ENCODE measurements at regions not wholly inside any gene's neighbourhood (a gene's known extent, or its start where the extent isn't known, plus 50 kb on each side); places are given as distances from the start of the nearest gene placed in this dataset.
"Not testable (repeated sequence)": the region's sequence is repeated elsewhere in the genome, so short reads cannot be mapped to it uniquely, and the experiment has no call there.

- Histone ChIP-seq H3K27ac (no peak overlapping the region), H3K4me3 (no peak overlapping the region), H3K4me1 (no peaks in the 10 kb centered on the region), H3K9me3 (peaks cover 0 to 15% (median 0%) of the 10 kb centered on the region in 12 donors), H3K27me3 (no peaks in the 10 kb centered on the region), H3K36me3 (no peaks in the 10 kb centered on the region)
- 64 to 85% (median 83%) methylated on average over 4 to 5 of the region's 5 CpGs; no CpG with 5 or more reads in 1 of the 4 donors for WGBS, 4 donors
- ATAC-seq: no peak
- DNase-seq: peak in 2 of 5 donors; percentile 7 to 41
- intact Hi-C loops (cut with DNase I): no loop called here
- TF ChIP-seq CTCF (IDR thresholded peaks at IDR 0.05) (no peak), POLR2A (IDR thresholded peaks at IDR 0.05) (no peak)
These were observed 387.5 kb downstream of the TMEM121 start for GRCh38 chr14:105913861-105914260.

GRCh38 chr14:105914281-105914680, 387.9 kb downstream of the TMEM121 start:
- H3K4me3 ChIP-seq; ATAC-seq; H3K27me3 ChIP-seq; intact Hi-C loops (cut with DNase I); H3K27ac ChIP-seq; H3K36me3 ChIP-seq; H3K4me1 ChIP-seq: not testable (repeated sequence)
- peaks cover 0 to 15% (median 0%) of the 10 kb centered on the region in 12 donors for H3K9me3 ChIP-seq
- WGBS, 4 donors: 74 to 79% (median 75%) methylated on average over 5 to 12 of the region's 12 CpGs
- DNase-seq: peak in 2 of 5 donors; percentile 15 to 41

GRCh38 chr14:105914738-105915385, 388.5 kb downstream of the TMEM121 start:
- intact Hi-C loops (cut with DNase I): no loop called here
- no peaks in the 10 kb centered on the region for H3K36me3 ChIP-seq
- ATAC-seq: no peak
- 40 to 90% (median 75%) methylated on average over 1 to 8 of the region's 8 CpGs for WGBS, 4 donors
- H3K4me3 ChIP-seq: no peak overlapping the region
- TF ChIP-seq POLR2A (IDR thresholded peaks at IDR 0.05) (no peak), CTCF (IDR thresholded peaks at IDR 0.05) (no peak)
- H3K27me3 ChIP-seq: no peaks in the 10 kb centered on the region
- H3K4me1 ChIP-seq: no peaks in the 10 kb centered on the region
- H3K9me3 ChIP-seq: peaks cover 0 to 15% (median 0%) of the 10 kb centered on the region in 12 donors
- no peak overlapping the region for H3K27ac ChIP-seq
- peak in 2 of 5 donors; percentile 6 to 42 for DNase-seq

DNA sequence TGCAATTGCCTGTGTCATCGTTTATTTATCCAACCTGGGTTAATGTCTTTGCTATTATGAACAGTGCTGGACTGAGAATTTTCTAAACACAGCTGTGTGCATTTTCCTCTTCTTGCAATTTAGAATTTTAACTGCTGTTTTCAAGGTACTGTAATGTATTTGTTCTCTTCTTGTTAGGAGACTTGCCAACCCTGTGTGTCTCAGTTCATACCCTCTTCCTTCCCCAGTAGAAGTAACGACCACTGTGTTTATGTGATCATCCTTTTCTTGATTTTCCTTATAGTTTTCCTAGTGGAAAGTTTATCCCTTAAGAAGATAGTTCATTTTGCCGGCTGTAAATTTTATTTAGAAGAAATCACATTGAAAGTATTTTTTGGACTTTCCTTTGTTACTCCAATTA, 389.2 kb downstream of the TMEM121 start:
- ATAC-seq; DNase-seq; intact Hi-C loops (cut with DNase I): not testable (repeated sequence)

DNA sequence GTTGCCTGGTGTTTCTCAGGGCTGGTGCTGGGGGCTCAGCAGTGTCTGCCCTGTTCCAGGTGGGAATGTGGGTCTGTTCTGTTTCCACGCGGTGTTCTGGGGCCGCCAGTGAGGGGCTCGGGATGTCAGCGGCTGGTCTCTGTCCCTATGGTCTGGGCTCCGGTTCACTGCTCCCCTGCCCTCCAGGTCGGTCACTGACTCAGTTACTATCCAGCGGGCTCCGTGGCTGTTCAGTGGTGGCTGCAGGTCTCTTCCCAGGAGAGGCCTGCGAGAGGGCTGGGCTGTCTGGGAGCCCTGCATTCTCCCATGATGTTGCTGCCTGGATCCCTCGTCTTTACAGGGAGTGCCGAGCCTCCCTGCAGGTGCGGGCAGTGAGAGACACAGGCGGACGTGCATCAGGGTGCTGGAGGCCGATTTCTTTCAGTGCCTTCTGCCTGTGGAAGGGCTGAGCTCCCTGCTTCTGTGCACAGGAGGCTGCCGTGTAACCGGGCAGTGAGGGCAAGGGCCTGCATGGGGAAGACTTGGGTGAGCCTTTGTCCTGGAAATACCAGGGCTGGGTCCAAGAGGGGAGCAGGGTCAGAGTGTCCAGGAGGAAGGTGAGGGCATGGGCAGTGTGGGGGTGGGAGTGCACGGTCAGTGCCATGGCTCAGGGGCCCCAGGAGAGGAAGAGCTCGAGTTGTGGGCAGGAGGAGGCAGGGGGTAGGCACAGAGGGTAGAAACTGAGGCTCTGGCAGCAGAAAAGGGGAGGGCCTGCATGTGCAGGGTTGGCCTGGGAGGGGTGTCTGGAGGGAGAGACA, 391.0 kb downstream of the TMEM121 start:
- H3K27me3 ChIP-seq; H3K4me3 ChIP-seq; H3K36me3 ChIP-seq; H3K4me1 ChIP-seq; H3K27ac ChIP-seq; intact Hi-C loops (cut with DNase I); ATAC-seq: not testable (repeated sequence)
- peaks cover 0 to 15% (median 0%) of the 10 kb centered on the region in 12 donors for H3K9me3 ChIP-seq
- DNase-seq: peak in 3 of 5 donors; percentile 3 to 33 (median 5)
- 71 to 80% (median 77%) methylated on average over 16 to 20 of the region's 20 CpGs for WGBS, 4 donors

More for the DNA sequence above, 389.2 kb downstream of the TMEM121 start:
- H3K36me3 ChIP-seq, H3K27ac ChIP-seq, H3K4me3 ChIP-seq, H3K4me1 ChIP-seq, H3K27me3 ChIP-seq: not testable (repeated sequence)
- peaks cover 0 to 15% (median 0%) of the 10 kb centered on the region in 12 donors for H3K9me3 ChIP-seq
- WGBS, 4 donors: 49 to 57% (median 55%) methylated on average over 3 of the region's 3 CpGs

Measured in heart left ventricle (tissue), 16 donors.